ENCODE measurements at regions not wholly inside any gene's neighbourhood (a gene's known extent, or its start where the extent isn't known, plus 50 kb on each side); places are given as distances from the start of the nearest gene placed in this dataset.
"Not testable (repeated sequence)": the region's sequence is repeated elsewhere in the genome, so short reads cannot be mapped to it uniquely, and the experiment has no call there.

GRCh38 chr12:85413266-85413665, 133.2 kb downstream of the ALX1 start:
- Histone ChIP-seq H3K36me3 (no peaks in the 10 kb centered on the region), H3K4me1 (no peaks in the 10 kb centered on the region), H3K4me3 (no peak overlapping the region), H3K27me3 (no peaks in the 10 kb centered on the region), H3K27ac (no peak overlapping the region), H3K9me3 (no peaks in the 10 kb centered on the region)
- no peak for DNase-seq
- no peak for TF ChIP-seq POLR2A (IDR thresholded peaks at IDR 0.05)
- TF ChIP-seq, protein P1, sequence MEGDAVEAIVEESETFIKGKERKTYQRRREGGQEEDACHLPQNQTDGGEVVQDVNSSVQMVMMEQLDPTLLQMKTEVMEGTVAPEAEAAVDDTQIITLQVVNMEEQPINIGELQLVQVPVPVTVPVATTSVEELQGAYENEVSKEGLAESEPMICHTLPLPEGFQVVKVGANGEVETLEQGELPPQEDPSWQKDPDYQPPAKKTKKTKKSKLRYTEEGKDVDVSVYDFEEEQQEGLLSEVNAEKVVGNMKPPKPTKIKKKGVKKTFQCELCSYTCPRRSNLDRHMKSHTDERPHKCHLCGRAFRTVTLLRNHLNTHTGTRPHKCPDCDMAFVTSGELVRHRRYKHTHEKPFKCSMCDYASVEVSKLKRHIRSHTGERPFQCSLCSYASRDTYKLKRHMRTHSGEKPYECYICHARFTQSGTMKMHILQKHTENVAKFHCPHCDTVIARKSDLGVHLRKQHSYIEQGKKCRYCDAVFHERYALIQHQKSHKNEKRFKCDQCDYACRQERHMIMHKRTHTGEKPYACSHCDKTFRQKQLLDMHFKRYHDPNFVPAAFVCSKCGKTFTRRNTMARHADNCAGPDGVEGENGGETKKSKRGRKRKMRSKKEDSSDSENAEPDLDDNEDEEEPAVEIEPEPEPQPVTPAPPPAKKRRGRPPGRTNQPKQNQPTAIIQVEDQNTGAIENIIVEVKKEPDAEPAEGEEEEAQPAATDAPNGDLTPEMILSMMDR (IDR thresholded peaks at IDR 0.05), result no peak

DNA sequence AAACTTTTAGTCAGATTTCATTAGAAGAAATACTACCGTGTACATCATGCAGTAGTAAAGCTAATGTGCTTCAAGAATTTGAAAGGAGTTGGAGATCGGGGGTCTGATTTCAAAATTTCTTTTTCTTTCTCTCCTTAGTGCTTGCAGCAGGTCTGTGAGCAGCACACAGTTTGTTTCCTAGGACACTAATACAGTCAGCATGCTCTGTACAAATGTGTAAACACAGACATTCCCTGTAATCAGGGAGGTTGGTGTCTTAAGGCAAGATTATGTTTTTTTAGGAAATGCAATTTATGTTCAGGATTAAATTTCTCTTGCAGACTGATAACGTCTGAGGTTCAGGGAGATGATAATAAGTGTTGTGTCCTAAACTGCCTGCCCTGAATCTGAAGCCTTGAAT, 142.7 kb downstream of the ALX1 start:
- H3K27me3 ChIP-seq, result no peaks in the 10 kb centered on the region
- no peaks in the 10 kb centered on the region for H3K4me1 ChIP-seq
- no peak for TF ChIP-seq POLR2A (IDR thresholded peaks at IDR 0.05)
- TF ChIP-seq, protein P1 (IDR thresholded peaks at IDR 0.05), result no peak
- no peak for DNase-seq
- H3K4me3 ChIP-seq, result no peak overlapping the region
- H3K9me3 ChIP-seq, result no peaks in the 10 kb centered on the region
- H3K27ac ChIP-seq, result no peak overlapping the region
- no peaks in the 10 kb centered on the region for H3K36me3 ChIP-seq

DNA sequence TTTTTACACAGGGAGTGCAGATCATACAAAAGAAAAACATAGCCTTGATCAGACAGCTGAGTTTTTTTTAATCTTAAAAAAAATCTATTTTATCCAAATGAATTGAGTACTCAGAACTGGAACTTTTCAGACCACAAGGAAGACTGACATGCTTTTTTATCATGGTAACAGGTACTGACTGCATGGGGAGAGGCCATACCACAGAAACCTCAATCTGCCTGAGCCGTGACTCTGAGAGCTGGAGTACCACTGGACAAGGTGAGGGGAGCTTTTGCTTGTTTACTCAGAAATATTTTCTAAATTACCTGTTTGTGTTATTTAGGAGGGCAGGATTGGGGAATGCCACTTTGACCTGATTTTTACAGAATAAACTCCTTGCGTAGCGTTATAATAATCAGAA, 143.9 kb downstream of the ALX1 start:
- no peak for TF ChIP-seq POLR2A (IDR thresholded peaks at IDR 0.05)
- TF ChIP-seq, protein P1 (IDR thresholded peaks at IDR 0.05), result no peak
- DNase-seq, result no peak
- H3K9me3 ChIP-seq, result no peaks in the 10 kb centered on the region
- no peak overlapping the region for H3K27ac ChIP-seq
- H3K4me3 ChIP-seq, result no peak overlapping the region
- no peaks in the 10 kb centered on the region for H3K36me3 ChIP-seq
- H3K4me1 ChIP-seq, result no peaks in the 10 kb centered on the region
- H3K27me3 ChIP-seq, result no peaks in the 10 kb centered on the region

GRCh38 chr12:85424581-85425348, 144.7 kb downstream of the ALX1 start:
- Histone ChIP-seq H3K9me3 (no peaks in the 10 kb centered on the region), H3K4me1 (no peaks in the 10 kb centered on the region), H3K4me3 (no peak overlapping the region), H3K27ac (no peak overlapping the region), H3K27me3 (no peaks in the 10 kb centered on the region), H3K36me3 (no peaks in the 10 kb centered on the region)
- TF ChIP-seq, protein P1 (IDR thresholded peaks at IDR 0.05), result peak in 4 of 6 experiments; percentile 27 to 77 (median 66)
- TF ChIP-seq POLR2A (IDR thresholded peaks at IDR 0.05), result no peak
- DNase-seq, result peak in 1 of 3 donors; percentile 63

GRCh38 chr12:85425349-85425612, 145.3 kb downstream of the ALX1 start:
- Histone ChIP-seq H3K27ac (no peak overlapping the region), H3K4me1 (no peaks in the 10 kb centered on the region), H3K27me3 (no peaks in the 10 kb centered on the region), H3K36me3 (no peaks in the 10 kb centered on the region), H3K9me3 (no peaks in the 10 kb centered on the region), H3K4me3 (no peak overlapping the region)
- no peak for DNase-seq
- TF ChIP-seq, protein P1 (IDR thresholded peaks at IDR 0.05), result no peak
- no peak for TF ChIP-seq POLR2A (IDR thresholded peaks at IDR 0.05)

DNA sequence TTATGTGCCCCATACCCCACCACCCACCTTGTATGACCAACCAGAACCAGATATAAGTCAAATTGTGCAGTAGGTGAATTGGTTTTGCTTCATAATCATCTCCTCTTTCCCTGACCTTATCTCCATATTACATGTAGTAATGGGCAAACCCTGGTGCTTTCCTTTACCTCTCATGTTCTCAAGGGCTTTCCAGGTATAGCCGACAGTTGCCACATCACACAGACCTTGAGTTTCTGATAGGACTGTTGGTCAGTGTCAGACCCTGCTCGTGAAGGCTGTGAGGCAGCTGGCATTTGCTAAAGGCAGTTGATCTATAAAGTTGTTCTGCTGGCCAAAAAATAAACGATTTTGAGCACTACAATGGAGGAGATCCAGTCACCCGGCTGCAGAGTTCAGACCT, 145.9 kb downstream of the ALX1 start:
- Histone ChIP-seq H3K27ac (no peak overlapping the region), H3K4me3 (no peak overlapping the region), H3K36me3 (no peaks in the 10 kb centered on the region), H3K4me1 (no peaks in the 10 kb centered on the region), H3K9me3 (no peaks in the 10 kb centered on the region), H3K27me3 (no peaks in the 10 kb centered on the region)
- TF ChIP-seq, protein P1 (IDR thresholded peaks at IDR 0.05), result no peak
- TF ChIP-seq POLR2A (IDR thresholded peaks at IDR 0.05), result no peak
- no peak for DNase-seq

DNA sequence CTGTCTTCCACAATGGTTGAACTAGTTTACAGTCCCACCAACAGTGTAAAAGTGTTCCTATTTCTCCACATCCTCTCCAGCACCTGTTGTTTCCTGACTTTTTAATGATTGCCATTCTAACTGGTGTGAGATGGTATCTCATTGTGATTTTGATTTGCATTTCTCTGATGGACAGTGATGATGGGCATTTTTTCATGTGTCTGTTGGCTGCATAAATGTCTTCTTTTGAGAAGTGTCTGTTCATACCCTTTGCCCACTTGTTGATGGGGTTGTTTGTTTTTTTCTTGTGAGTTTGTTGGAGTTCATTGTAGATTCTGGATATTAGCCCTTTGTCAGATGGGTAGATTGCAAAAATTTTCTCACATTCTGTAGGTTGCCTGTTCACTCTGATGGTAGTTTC, 153.1 kb downstream of the ALX1 start:
- H3K4me3 ChIP-seq, H3K4me1 ChIP-seq, H3K27me3 ChIP-seq, H3K27ac ChIP-seq, H3K9me3 ChIP-seq, H3K36me3 ChIP-seq, DNase-seq: not testable (repeated sequence)

Data from Peyer's patch (tissue), 4 donors.